ENCODE measurements at regions not wholly inside any gene's neighbourhood (a gene's known extent, or its start where the extent isn't known, plus 50 kb on each side); places are given as distances from the start of the nearest gene placed in this dataset.
"Not testable (repeated sequence)": the region's sequence is repeated elsewhere in the genome, so short reads cannot be mapped to it uniquely, and the experiment has no call there.

- H3K36me3 ChIP-seq (ENCODE audit: control insufficient read depth in 2 of 2, extremely low read depth in 1 of 2, insufficient read depth in 2 of 2, low read length in 2 of 2): no peaks in the 10 kb centered on the region
- H3K27ac ChIP-seq (ENCODE audit: control insufficient read depth, insufficient read depth, low read length): no peak overlapping the region
- no peaks in the 10 kb centered on the region for H3K9me3 ChIP-seq (ENCODE audit: control insufficient read depth, low read depth, low read length)
- dilution Hi-C loops (cut with MboI; ENCODE audit: extremely low pct_ligation_motif_present, low sequenced_read_pairs): no loop called here
- no peak overlapping the region for H3K4me2 ChIP-seq (ENCODE audit: control insufficient read depth, extremely low read depth, insufficient read depth, low read depth, low read length)
- no peaks in the 10 kb centered on the region for H4K20me1 ChIP-seq (ENCODE audit: control insufficient read depth, extremely low read depth, insufficient read depth, low read length)
- TF ChIP-seq CTCF (optimal IDR thresholded peaks at IDR 0.05 in 1 of 3, IDR thresholded peaks at IDR 0.05 in 1 of 3, conservative IDR thresholded peaks at IDR 0.05 in 1 of 3; ENCODE audit: extremely low read depth in 1 of 3, insufficient read depth in 2 of 3, low read length in 3 of 3) (no peak), EZH2 (IDR thresholded peaks at IDR 0.05; ENCODE audit: low read length) (no peak)
- H3K4me3 ChIP-seq (ENCODE audit: control insufficient read depth in 2 of 3, extremely low read depth in 1 of 3, insufficient read depth in 2 of 3, low read depth in 1 of 3, low read length in 3 of 3): no peak overlapping the region
- H3K4me1 ChIP-seq (ENCODE audit: control insufficient read depth, extremely low read depth, insufficient read depth, low read length): no peaks in the 10 kb centered on the region
- H3K9ac ChIP-seq (ENCODE audit: control insufficient read depth, extremely low read depth, insufficient read depth, low read length): no peak overlapping the region
- H3K27me3 ChIP-seq (ENCODE audit: control insufficient read depth, extremely low read depth, insufficient read depth, low read length): no peaks in the 10 kb centered on the region
- no peak for DNase-seq (ENCODE audit: low read depth, low spot score)
- H3K79me2 ChIP-seq (ENCODE audit: control insufficient read depth, insufficient read depth, low read length): no peaks in the 10 kb centered on the region
- FAIRE-seq: no peak
- H3K9me1 ChIP-seq (ENCODE audit: control insufficient read depth, extremely low read depth, insufficient read depth, low read length): no peaks in the 10 kb centered on the region
- no peak overlapping the region for H2AFZ ChIP-seq (ENCODE audit: control insufficient read depth, low read length)
These were observed 121.0 kb upstream of the ZNF521 start for GRCh38 chr18:25473008-25473407.

GRCh38 chr18:25470756-25471524 lies 119.0 kb upstream of the ZNF521 start:
- H3K27ac ChIP-seq (ENCODE audit: control insufficient read depth, insufficient read depth, low read length); FAIRE-seq; H3K79me2 ChIP-seq (ENCODE audit: control insufficient read depth, insufficient read depth, low read length); H2AFZ ChIP-seq (ENCODE audit: control insufficient read depth, low read length); H3K9me1 ChIP-seq (ENCODE audit: control insufficient read depth, extremely low read depth, insufficient read depth, low read length); H3K36me3 ChIP-seq (ENCODE audit: control insufficient read depth in 2 of 2, extremely low read depth in 1 of 2, insufficient read depth in 2 of 2, low read length in 2 of 2); DNase-seq (ENCODE audit: low read depth, low spot score); H4K20me1 ChIP-seq (ENCODE audit: control insufficient read depth, extremely low read depth, insufficient read depth, low read length); H3K4me3 ChIP-seq (ENCODE audit: control insufficient read depth in 2 of 3, extremely low read depth in 1 of 3, insufficient read depth in 2 of 3, low read depth in 1 of 3, low read length in 3 of 3); H3K4me1 ChIP-seq (ENCODE audit: control insufficient read depth, extremely low read depth, insufficient read depth, low read length); H3K9me3 ChIP-seq (ENCODE audit: control insufficient read depth, low read depth, low read length); dilution Hi-C loops (cut with MboI; ENCODE audit: extremely low pct_ligation_motif_present, low sequenced_read_pairs); H3K4me2 ChIP-seq (ENCODE audit: control insufficient read depth, extremely low read depth, insufficient read depth, low read depth, low read length); H3K27me3 ChIP-seq (ENCODE audit: control insufficient read depth, extremely low read depth, insufficient read depth, low read length); H3K9ac ChIP-seq (ENCODE audit: control insufficient read depth, extremely low read depth, insufficient read depth, low read length): not testable (repeated sequence)

DNA sequence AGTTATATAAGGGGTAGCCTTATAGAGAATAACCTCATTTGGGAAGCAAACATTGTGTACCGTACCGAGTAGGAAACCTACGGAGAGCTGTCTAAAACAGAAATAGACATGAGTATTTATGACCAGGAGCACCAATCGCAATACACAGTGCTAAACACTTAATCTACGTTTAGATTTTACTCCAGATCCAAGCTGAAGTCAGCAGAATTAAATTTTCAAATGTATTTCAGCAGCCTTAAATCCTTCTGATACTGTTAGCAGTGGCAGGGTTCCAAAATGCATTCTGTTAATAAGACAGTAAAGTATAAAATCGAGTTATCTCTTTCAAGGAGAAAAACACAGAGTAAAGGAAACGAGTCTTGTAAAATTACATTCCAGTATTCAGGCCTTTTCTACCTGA lies 118.1 kb upstream of the ZNF521 start:
- Histone ChIP-seq H3K27ac (ENCODE audit: control insufficient read depth, insufficient read depth, low read length) (no peak overlapping the region), H3K27me3 (ENCODE audit: control insufficient read depth, extremely low read depth, insufficient read depth, low read length) (no peaks in the 10 kb centered on the region), H3K79me2 (ENCODE audit: control insufficient read depth, insufficient read depth, low read length) (no peaks in the 10 kb centered on the region), H3K4me1 (ENCODE audit: control insufficient read depth, extremely low read depth, insufficient read depth, low read length) (no peaks in the 10 kb centered on the region), H3K4me3 (ENCODE audit: control insufficient read depth in 2 of 3, extremely low read depth in 1 of 3, insufficient read depth in 2 of 3, low read depth in 1 of 3, low read length in 3 of 3) (no peak overlapping the region), H3K36me3 (ENCODE audit: control insufficient read depth in 2 of 2, extremely low read depth in 1 of 2, insufficient read depth in 2 of 2, low read length in 2 of 2) (no peaks in the 10 kb centered on the region), H2AFZ (ENCODE audit: control insufficient read depth, low read length) (no peak overlapping the region), H4K20me1 (ENCODE audit: control insufficient read depth, extremely low read depth, insufficient read depth, low read length) (no peaks in the 10 kb centered on the region), H3K9me3 (ENCODE audit: control insufficient read depth, low read depth, low read length) (no peaks in the 10 kb centered on the region), H3K9me1 (ENCODE audit: control insufficient read depth, extremely low read depth, insufficient read depth, low read length) (no peaks in the 10 kb centered on the region), H3K9ac (ENCODE audit: control insufficient read depth, extremely low read depth, insufficient read depth, low read length) (no peak overlapping the region), H3K4me2 (ENCODE audit: control insufficient read depth, extremely low read depth, insufficient read depth, low read depth, low read length) (no peak overlapping the region)
- TF ChIP-seq CTCF (optimal IDR thresholded peaks at IDR 0.05 in 1 of 3, IDR thresholded peaks at IDR 0.05 in 1 of 3, conservative IDR thresholded peaks at IDR 0.05 in 1 of 3; ENCODE audit: extremely low read depth in 1 of 3, insufficient read depth in 2 of 3, low read length in 3 of 3): no peak
- DNase-seq (ENCODE audit: low read depth, low spot score): no peak
- FAIRE-seq: no peak
- dilution Hi-C loops (cut with MboI; ENCODE audit: extremely low pct_ligation_motif_present, low sequenced_read_pairs): no loop called here

Data from keratinocyte (primary cell).